DMS 273 (cell line): ENCODE measurements at regions not wholly inside any gene's neighbourhood (a gene's known extent, or its start where the extent isn't known, plus 50 kb on each side); places are given as distances from the start of the nearest gene placed in this dataset.
"Not testable (repeated sequence)": the region's sequence is repeated elsewhere in the genome, so short reads cannot be mapped to it uniquely, and the experiment has no call there.

Experiments used
- DNase-seq: peaks from one replicate; lab custom pipeline; 2025; ENCODE audit not compliant: unreplicated experiment; lab: John Stamatoyannopoulos, UW

GRCh38 chr1:29576510-29576909 is 340.2 kb downstream of the PTPRU start:
- peak; percentile 43 for DNase-seq

- DNase-seq: no peak
Measured at GRCh38 chr1:29575826-29576225, 339.5 kb downstream of the PTPRU start.

- no peak for DNase-seq
Measured at GRCh38 chr1:29575277-29575676, 339.0 kb downstream of the PTPRU start.

- no peak for DNase-seq
Measured at GRCh38 chr1:29574871-29575270, 338.5 kb downstream of the PTPRU start.

GRCh38 chr1:29569971-29570634 is 333.8 kb downstream of the PTPRU start:
- no peak for DNase-seq

- no peak for DNase-seq
Measured at GRCh38 chr1:29567257-29567656, 330.9 kb downstream of the PTPRU start.

GRCh38 chr1:29565490-29565889 is 329.2 kb downstream of the PTPRU start:
- DNase-seq: no peak

GRCh38 chr1:29563571-29563970 is 327.2 kb downstream of the PTPRU start:
- peak; percentile 81 for DNase-seq

- DNase-seq: peak; percentile 75
Measured at GRCh38 chr1:29563092-29563491, 326.8 kb downstream of the PTPRU start.

GRCh38 chr1:29559056-29559455 is 322.7 kb downstream of the PTPRU start:
- no peak for DNase-seq

GRCh38 chr1:29557701-29558600 is 321.6 kb downstream of the PTPRU start:
- DNase-seq: no peak

GRCh38 chr1:29557066-29557465 is 320.7 kb downstream of the PTPRU start:
- no peak for DNase-seq

GRCh38 chr1:29556657-29557056 is 320.3 kb downstream of the PTPRU start:
- DNase-seq: no peak

GRCh38 chr1:29555043-29555620 is 318.8 kb downstream of the PTPRU start:
- DNase-seq: no peak

- DNase-seq: no peak
Measured at GRCh38 chr1:29554208-29554778, 318.0 kb downstream of the PTPRU start.

GRCh38 chr1:29551123-29551936 is 315.0 kb downstream of the PTPRU start:
- peak; percentile 42 for DNase-seq

GRCh38 chr1:29550119-29550841 is 314.0 kb downstream of the PTPRU start:
- no peak for DNase-seq

GRCh38 chr1:29549728-29550118 is 313.4 kb downstream of the PTPRU start:
- not testable (repeated sequence) for DNase-seq

GRCh38 chr1:29549001-29549400 is 312.7 kb downstream of the PTPRU start:
- DNase-seq: no peak

GRCh38 chr1:29548091-29548490 is 311.8 kb downstream of the PTPRU start:
- no peak for DNase-seq
